Embryonic facial prominence (tissue), 1 donor: ENCODE measurements at regions not wholly inside any gene's neighbourhood (a gene's known extent, or its start where the extent isn't known, plus 50 kb on each side); places are given as distances from the start of the nearest gene placed in this dataset.

ENCODE experiments used
- DNase-seq: peaks from one replicate; pipeline ENCODE4 v3.0.0-alpha.2; 2016; ENCODE audit errors: extremely low spot score

GRCh38 chr7:22563621-22564241 lies 63.7 kb upstream of the STEAP1B start:
- DNase-seq = no peak

DNA sequence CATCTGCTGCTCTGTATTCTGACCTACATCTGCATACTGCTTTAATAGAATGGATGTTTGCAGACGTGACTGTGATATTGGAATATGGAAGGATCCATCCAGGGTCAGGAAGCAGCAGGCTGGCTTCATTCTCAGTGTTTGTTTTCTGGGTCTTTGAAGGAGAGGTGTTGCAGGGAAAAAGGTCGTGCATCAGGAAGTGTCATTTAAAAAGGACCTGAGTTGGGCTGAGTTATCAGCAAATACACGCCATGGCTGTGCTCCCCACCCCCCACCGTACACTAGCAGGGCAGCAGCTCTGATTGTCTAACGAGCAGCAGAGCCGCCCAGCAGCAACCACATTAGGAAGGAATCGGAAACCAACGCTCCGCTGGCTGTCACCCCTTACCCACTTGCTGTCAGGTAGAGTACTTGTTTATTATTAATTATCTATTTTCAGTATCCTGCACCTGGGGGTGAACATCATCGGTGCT lies 63.1 kb upstream of the STEAP1B start:
- DNase-seq = no peak

- DNase-seq = peak; percentile 26
These were observed 62.1 kb upstream of the STEAP1B start for GRCh38 chr7:22561895-22562593.

- DNase-seq = peak; percentile 81
These were observed 61.4 kb upstream of the STEAP1B start for GRCh38 chr7:22561321-22561811.

DNA sequence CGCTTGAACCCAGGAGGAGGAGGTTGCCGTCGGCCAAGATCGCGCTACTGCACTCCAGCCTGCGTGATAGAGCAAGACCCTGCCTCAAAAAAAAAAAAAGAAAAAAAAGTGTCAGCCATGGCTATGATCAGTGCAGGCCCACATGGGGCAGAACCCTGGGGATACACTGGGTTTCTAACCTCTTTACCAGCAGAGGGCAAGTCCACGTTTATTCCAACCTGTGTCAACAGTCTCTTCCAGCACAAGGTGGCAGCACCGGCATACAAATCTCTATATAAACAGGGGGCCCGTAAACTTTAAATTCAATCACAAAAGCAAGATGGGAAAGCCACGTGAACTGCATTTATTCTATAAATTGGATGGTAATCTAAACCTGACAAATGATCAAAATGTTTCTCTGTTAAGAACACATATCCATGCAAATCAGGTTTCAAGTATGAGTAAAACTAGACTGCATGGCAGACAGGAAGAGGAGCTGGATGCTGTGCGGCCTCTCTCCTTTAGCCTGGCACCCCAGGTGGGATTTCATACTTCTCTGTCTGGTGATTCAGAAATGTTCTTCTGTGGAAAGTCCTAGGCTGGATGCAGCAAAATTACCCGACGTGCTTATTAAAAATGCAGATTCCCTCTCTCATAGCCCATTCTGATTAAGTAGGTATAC lies 60.0 kb upstream of the STEAP1B start:
- peak; percentile 73 for DNase-seq

GRCh38 chr7:22557167-22557566 lies 57.2 kb upstream of the STEAP1B start:
- no peak for DNase-seq

- DNase-seq = no peak
These were observed 55.5 kb upstream of the STEAP1B start for GRCh38 chr7:22555476-22555875.

- no peak for DNase-seq
These were observed 54.2 kb upstream of the STEAP1B start for GRCh38 chr7:22554184-22554583.

DNA sequence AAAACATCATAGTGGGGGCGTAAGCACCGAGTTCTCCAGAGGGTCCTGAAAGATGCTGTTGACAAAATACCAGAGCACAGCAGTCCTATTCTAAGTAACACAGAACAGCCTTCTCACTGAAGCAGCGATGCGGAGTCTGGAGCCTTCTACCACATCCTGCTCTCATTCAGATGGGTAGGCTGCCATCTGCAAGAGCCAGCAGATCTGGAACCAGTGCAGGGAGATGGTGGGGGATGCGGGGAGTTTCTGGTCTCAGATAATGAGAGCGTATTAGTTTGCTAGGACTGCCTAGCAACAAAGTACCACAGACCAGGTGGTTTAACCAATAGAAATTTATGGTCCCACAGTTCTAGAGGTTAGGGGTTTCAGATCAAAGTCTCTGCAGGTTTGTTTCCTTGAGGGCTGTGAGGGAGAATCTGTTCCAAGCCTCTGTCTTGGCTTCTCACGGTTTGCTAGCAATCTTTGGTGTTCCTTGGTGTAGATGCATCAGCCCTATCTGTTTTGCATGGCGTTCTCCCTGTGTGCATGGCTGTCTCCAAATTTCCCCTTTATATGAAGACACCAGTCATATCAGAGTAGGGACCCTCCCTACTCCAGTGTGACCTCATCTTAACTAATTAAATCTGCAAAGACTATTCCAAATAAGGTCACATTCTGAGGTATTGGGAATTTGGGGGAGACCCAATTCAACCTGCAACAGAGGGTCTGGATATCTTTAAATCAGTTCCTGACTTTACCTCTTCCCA lies 52.0 kb upstream of the STEAP1B start:
- DNase-seq = no peak

- DNase-seq = no peak
These were observed 50.6 kb upstream of the STEAP1B start for GRCh38 chr7:22550514-22551030.

DNA sequence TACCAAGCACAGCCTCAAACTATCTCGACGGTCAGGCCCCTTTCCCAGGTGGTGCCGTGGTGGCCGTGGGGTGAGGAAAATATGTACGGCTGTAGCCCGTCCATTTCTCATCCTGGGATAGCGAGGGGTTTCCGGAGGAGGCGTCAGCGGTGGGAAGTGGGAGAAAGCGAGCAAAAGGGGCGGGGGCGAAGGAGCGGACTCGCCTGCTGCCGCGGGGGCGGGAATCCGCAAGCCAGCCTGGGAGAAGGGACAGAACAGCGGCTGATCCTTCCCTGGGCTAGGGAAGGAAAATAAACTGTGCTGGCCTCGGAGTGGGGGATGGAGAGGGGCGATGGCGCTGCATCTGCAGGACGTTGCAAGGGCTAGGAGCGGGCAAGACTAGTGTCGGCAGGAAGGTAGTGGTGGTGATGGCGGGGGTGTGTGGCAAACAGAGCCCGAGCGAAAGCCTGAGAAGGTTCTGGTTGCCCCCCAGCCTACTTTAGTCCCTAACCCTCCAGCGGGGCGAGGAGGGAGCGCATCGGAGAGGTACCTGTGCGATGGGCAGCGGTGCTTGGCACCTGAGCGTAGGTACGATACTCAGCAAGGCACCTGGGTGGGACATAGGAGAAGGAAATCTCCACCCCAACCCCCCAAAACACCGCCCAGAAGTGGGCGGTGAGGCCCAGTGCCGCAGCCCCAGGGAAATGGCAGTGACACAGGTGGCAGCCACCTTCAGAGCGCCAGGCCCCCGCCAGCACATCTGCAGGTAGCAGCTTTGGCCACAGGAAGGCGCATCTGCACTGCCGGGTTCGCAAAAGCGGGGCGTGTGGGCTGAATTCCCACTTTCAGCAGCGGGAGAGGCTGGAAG lies 49.9 kb upstream of the STEAP1B start:
- no peak for DNase-seq
